Liver (tissue), 3 donors: ENCODE measurements at regions not wholly inside any gene's neighbourhood (a gene's known extent, or its start where the extent isn't known, plus 50 kb on each side); places are given as distances from the start of the nearest gene placed in this dataset.

Experiments used
- FOXA1 ChIP-seq: IDR thresholded peaks from 2 replicates; pipeline ENCODE4 v1.6.1; 2016; ENCODE audit warnings: antibody characterized with exemption
- JUND ChIP-seq, 2 donors: IDR thresholded peaks; 2 replicates each; pipeline ENCODE4 v1.6.1; 2016; ENCODE audit warnings: antibody characterized with exemption in 2 of 2
- YY1 ChIP-seq: IDR thresholded peaks from 2 replicates; pipeline ENCODE4 v1.6.1; 2016; ENCODE audit warnings: antibody characterized with exemption, mild to moderate bottlenecking
- TF ChIP-seq, protein P1 (sequence below): fragments of 150-350 bp; IDR thresholded peaks from 2 replicates; pipeline ENCODE4 v1.5.1; 2017; ENCODE audit warnings: improper control_type of control experiment, low read depth, low read length; ENCODE audit not compliant: missing input control
- TF ChIP-seq, protein P2 (sequence below): IDR thresholded peaks from 2 replicates; pipeline ENCODE4 v1.6.1; 2016; ENCODE audit warnings: antibody characterized with exemption
- donor health status: healthy.
- donor health status: healthy.

DNA sequence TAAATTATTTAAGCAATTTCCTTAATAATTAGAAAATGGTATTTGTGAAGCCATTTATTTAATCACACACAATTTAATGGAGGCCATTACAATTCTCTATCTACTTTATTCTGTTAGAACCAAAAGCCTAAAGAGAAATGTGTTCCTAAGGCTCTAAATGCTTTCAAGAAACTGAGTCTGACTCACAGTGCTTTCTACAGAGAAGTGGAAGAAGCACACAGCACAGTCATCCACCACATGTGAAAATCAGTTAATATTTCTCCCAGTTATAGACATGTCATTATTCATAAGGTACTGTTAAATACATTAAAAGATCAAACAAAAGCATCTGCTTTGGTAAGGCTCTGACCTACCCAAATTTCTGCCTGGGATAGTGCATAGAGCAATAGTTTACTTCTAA is 214.4 kb downstream of the ALDH8A1 start:
- TF ChIP-seq, protein P1, sequence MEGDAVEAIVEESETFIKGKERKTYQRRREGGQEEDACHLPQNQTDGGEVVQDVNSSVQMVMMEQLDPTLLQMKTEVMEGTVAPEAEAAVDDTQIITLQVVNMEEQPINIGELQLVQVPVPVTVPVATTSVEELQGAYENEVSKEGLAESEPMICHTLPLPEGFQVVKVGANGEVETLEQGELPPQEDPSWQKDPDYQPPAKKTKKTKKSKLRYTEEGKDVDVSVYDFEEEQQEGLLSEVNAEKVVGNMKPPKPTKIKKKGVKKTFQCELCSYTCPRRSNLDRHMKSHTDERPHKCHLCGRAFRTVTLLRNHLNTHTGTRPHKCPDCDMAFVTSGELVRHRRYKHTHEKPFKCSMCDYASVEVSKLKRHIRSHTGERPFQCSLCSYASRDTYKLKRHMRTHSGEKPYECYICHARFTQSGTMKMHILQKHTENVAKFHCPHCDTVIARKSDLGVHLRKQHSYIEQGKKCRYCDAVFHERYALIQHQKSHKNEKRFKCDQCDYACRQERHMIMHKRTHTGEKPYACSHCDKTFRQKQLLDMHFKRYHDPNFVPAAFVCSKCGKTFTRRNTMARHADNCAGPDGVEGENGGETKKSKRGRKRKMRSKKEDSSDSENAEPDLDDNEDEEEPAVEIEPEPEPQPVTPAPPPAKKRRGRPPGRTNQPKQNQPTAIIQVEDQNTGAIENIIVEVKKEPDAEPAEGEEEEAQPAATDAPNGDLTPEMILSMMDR = no peak
- no peak for TF ChIP-seq JUND (IDR thresholded peaks at IDR 0.05)
- TF ChIP-seq, protein P2, sequence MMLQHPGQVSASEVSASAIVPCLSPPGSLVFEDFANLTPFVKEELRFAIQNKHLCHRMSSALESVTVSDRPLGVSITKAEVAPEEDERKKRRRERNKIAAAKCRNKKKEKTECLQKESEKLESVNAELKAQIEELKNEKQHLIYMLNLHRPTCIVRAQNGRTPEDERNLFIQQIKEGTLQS = no peak
- no peak for TF ChIP-seq YY1
- TF ChIP-seq FOXA1 = no peak
